HTR-8/SVneo (cell line): ENCODE measurements at regions not wholly inside any gene's neighbourhood (a gene's known extent, or its start where the extent isn't known, plus 50 kb on each side); places are given as distances from the start of the nearest gene placed in this dataset.

ENCODE experiments used
- DNase-seq: peaks from one replicate; pipeline ENCODE4 v3.0.0; 2011; ENCODE audit warnings: low spot score, mixed read lengths; ENCODE audit not compliant: insufficient read length
- FAIRE-seq: peaks from 2 replicates; lab custom pipeline; 2011; peaks lifted over from hg19 to GRCh38; lab: Jason Lieb, UNC

DNA sequence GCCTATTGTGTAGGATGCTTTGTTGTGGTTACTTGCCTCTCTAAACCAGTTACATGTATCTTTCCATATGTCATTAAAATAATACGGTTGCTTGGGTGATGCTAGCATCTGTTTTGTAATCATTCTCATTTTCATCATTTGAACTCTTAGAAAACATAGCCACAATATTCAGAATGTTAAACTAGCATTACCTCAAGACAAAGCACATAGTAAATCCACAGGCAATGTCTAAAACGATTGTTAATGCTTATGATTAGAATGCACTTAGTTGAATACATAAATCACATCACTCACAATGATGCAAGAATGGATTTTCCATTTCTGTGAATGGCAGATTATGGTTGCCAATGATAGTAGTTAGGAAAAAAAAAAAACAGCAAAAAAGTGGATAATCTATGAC is 110.0 kb upstream of the NAALADL2 start:
- no peak for DNase-seq
- FAIRE-seq: no peak

DNA sequence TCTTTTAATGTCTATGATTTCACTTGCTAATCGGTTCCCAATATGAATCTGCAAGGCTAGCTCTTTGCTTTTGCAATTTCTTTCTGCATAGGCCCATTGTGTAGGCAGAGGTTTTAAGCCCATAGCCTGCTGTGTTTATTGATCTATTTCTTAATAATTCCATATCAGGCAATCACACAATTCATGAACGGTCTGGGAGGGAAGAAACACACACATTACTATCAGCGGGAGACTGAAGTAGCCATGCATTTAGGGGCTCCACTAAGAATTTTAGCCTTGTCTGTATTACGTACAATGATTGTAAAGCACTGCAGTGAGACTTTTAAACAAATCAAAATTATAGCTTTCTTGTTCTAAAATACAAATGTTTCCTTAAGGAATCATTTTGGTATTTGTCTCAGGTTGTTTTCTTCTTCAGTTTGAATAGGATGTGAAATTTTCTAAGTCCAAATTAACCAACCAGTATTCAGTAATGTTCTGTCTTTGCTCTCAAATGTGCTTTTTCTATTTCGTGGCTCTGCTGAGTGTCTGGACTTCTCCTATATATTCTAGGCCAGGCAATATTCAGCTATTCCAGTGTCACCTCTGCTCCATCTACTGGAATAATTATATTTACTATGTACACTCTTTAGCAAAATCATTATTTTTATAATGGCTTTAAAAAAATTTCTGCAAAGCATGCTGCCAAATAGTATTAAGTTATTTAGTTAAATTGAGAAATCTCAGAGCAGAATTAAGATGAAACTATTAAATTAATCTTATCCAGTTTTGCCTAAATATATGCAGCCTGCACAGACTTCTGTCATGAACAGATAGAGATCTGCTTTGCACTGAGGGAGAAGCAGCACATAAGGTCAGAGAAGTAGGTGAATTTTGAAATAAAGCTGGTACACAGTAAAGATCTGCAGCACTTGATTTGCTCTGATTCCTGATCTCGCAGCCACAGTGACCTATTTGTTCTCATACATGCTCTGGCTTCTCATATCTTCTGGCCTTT is 103.0 kb upstream of the NAALADL2 start:
- FAIRE-seq: no peak
- no peak for DNase-seq

DNA sequence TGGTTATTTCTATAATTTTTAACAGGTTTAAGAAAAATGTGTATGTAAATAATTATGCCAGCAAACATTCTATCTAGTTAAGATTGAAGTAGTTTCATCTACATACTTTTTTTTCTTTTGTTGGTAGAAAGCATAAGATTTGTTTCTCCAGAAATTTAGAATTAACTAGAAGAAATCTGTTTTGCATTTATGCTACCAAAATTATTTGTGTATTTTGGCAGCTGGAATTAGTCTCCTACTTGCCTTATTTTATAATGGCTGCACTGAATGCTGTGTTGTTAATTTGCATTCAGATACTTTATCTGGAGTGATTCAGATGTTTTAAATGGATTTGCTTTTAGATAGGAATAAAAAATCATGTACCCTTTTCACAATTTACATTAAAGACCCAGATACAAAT is 100.2 kb upstream of the NAALADL2 start:
- no peak for DNase-seq
- no peak for FAIRE-seq

DNA sequence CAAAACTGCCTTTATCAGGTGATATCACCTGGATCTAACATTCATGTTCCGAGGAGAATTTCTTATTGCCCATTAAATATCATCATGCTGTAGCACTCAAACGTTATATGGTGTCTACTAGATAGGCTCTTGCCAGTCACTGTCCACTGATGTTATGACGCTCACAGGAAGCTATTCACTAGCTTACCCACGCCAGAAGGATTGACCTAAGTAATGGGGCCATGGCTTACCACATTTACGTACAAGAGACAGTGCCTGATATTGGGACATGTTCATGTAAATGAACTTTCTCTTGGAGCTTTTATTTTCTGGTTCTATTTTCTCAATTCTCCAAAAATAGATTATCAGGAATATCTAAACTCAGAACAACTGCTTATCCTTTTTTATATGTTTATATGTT is 91.7 kb upstream of the NAALADL2 start:
- DNase-seq (no peak), FAIRE-seq (no peak)

DNA sequence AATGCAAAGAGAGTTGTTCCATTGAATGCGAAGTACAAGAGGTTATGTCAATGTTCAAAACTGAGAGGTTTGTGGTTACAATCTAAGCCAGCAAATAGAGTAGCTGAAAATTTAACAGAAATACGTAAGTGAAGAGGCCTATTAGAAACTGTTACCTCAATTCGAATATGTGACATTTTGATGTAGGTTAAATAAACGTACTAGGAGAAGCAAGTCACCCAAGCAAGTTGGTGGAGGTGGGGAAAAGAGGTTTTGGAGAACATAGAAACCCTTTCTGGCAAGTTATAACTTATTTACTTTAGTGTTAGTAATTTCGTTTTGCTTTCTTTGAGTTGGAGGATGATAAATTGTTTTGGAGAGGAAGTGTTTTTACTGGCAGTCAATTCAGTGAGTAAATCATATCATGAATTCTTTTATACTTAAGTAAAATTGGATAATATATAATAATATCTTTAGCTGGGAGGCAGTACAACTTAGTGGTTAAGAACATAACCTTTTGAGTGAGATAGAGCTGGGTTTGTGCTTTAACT is 91.2 kb upstream of the NAALADL2 start:
- no peak for FAIRE-seq
- DNase-seq: no peak

DNA sequence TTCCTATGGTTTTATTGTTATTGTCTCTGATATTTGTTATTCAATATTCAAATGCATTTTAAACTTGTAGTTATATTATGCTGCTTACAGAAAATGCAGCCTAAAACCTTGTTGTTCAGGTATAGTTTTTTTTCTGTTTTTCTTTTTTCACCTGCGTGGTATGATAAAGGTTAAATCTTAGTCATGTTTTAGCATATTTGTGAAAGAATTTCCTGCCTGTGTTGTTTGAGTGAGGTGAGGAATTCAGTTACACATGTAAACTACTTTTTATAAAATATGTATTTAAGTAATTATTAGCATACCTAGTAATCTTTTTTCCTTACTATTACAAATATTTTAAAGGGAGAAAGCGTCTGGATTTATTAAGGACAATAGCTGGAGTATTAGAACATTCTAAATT is 90.0 kb upstream of the NAALADL2 start:
- FAIRE-seq (no peak), DNase-seq (no peak)

DNA sequence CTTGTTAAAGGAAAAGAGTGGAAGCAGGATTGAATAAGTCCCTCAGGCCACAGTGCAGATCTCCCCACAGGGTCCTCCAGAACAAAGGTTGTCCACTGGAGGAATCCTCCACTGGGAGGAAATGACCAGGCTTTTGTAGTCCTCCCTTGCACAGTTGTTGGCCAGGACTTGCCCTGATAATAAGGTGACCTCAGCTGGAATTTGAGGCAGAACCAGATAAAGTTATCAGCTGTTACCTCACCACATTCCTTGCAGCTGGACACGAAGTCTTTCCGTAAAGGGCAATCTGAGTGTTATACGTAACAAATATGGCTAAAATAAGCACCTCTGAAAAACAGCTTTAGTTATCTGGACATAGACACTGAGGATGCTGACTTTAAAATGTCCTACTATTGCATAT is 83.5 kb upstream of the NAALADL2 start:
- DNase-seq (no peak), FAIRE-seq (no peak)

DNA sequence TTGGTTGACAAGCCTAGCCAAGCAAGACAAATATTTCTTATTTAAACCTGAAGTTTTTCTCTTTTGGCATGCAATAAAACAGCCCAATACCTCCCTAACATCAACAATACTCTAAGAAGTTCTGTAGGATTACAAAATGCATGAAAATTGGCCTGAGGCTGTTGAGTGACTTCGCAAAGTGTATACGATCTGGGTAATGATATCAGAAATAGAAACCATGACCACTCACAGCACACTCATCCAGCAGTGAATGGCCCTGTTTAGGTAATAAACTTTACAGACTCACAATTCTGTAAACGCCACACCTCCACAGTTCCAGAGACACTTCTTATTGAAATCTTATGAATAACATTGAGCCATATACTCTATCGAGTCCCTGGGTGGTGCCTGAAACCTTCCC is 83.0 kb upstream of the NAALADL2 start:
- DNase-seq (no peak), FAIRE-seq (no peak)

DNA sequence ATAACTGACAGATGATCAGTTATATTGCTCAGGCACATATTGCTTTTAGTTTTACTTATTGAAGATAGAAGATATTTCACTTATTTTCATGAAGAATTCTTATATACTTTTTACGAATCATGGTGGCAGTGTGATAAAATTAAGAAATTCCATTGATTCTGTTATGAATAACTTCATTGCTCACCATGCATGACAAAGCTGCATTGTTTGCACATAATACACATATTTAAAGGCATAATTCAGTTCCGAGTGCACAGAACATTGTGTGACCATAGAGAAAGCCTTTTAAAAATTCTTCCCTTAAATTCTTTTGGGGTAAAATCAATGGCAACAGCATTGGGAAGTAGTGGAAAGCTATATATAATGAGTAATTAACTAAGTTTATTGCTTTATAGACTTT is 82.5 kb upstream of the NAALADL2 start:
- no peak for FAIRE-seq
- no peak for DNase-seq

DNA sequence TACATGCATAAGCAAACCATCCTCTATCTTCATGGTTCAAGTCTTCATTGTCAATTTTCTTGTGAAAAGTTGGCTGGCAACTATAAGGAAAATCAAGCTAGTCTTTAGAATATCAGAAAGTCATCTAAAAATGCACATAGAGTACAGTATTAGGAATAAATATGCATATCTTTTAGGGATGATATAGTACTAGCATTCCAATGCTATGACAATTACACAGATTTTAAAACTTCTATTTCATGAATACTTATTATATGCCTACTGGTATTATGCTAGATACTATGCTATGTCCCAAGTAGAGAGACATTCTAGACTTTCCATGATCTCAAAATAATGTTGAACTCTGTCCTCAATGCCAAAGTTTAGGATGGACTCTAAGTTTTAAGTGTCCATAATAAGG is 81.3 kb upstream of the NAALADL2 start:
- FAIRE-seq: no peak
- no peak for DNase-seq

DNA sequence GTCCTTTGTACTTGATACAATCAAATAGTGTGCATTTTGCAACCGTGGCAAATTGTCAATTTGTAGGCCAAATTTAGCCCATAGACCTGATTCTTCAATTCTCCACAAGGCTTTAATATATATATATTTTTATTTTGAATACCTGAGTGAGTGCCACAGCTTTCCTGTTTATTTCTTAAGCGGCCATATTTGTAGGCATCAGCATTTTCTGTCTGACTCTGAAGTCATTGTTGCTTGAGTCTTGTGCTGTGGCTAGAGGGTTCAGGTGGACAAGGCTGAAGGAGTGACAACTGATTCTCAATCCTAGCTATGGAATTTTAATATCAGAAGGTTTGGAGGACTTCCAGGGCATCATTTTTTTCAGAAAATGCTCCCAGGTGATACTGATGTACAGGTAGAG is 75.6 kb upstream of the NAALADL2 start:
- FAIRE-seq (no peak), DNase-seq (no peak)

DNA sequence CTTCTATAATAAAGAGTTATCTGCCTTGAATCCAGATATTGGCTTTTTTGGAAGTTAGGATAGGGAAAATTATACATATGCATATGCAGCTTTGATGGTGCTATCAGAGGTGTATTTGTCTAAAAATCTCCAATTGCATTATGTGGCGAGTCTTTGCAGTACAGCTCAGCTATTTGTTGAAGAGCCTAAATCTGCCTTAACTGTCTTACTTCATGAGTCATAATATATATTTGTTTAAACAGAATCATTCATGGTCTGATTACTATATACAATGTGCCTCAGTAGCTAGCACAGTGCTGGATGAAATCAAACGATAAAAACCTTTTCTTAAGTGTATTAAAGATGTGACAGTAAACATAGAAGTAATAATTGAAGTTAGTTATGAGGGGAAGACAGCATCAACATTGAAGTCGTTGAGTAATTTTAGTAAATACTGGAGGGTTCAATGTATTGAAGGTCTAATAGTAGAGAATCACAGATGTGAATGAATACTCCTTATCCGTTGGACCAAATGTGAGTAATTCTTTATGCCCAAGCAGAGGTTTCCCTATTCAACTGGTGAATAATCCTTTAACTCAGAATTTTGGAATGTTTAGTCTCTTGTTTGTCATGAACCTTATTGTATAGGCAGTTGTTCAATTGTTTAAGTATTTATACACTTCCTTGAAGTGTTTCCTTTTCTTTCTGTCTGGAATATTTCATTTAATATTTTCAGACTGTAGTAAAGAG is 74.8 kb upstream of the NAALADL2 start:
- DNase-seq (no peak), FAIRE-seq (no peak)

DNA sequence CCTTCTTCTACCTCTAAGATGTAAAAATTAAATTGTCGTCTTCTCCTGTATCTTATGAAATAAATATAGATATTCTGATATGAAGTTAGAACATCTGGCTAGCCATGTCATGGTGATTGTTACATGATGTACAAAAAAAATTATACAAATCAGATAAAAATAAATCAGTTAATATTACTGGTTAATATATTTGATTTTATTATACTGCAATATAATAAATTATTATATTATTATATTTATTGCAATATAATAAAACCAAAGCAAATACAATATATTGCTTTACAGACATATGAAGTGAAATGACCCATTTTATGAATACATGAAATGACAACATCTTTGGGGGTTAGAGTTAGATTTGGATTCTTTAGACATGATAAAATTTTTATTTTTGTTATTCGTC is 72.3 kb upstream of the NAALADL2 start:
- no peak for FAIRE-seq
- no peak for DNase-seq

DNA sequence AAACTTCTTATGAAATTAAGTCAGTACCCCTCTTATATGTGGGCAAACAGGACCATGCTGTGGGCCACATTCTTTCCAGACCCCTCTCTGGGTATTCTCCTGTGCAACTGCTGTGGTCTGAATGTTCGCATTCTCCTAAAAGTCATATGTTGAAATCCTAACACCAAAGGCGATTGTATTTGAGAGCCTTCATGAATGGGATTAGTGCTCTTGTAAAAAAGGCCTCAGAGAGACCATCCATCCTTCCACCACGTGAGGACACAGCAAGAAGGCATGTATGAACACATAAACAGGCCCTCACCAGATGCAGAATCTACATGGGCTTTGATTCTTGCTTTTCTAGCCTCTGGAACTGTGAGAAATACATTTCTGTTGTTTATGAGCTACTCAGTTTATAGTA is 68.0 kb upstream of the NAALADL2 start:
- FAIRE-seq: no peak

DNA sequence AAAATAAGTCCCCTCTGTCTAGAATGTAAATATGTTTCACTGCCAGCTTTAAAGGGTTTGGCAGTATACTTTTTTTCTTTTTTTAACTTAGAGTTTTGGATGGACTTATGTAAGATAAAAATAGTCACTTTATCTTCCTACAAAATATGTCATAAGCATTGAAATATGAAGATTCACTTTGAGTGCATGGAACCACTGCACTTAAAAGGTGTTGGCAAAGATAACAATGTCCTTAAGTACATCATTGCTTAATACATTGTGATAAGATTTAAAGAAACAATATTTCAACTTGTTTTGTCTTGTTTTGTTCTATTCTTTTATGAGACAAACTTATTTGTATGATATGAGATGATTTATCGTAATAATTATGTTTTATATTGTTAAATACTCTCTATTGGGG is 66.3 kb upstream of the NAALADL2 start:
- DNase-seq (no peak), FAIRE-seq (no peak)

More for the DNA sequence above, 68.0 kb upstream of the NAALADL2 start:
- DNase-seq: no peak
